ENCODE measurements at regions not wholly inside any gene's neighbourhood (a gene's known extent, or its start where the extent isn't known, plus 50 kb on each side); places are given as distances from the start of the nearest gene placed in this dataset.

DNA sequence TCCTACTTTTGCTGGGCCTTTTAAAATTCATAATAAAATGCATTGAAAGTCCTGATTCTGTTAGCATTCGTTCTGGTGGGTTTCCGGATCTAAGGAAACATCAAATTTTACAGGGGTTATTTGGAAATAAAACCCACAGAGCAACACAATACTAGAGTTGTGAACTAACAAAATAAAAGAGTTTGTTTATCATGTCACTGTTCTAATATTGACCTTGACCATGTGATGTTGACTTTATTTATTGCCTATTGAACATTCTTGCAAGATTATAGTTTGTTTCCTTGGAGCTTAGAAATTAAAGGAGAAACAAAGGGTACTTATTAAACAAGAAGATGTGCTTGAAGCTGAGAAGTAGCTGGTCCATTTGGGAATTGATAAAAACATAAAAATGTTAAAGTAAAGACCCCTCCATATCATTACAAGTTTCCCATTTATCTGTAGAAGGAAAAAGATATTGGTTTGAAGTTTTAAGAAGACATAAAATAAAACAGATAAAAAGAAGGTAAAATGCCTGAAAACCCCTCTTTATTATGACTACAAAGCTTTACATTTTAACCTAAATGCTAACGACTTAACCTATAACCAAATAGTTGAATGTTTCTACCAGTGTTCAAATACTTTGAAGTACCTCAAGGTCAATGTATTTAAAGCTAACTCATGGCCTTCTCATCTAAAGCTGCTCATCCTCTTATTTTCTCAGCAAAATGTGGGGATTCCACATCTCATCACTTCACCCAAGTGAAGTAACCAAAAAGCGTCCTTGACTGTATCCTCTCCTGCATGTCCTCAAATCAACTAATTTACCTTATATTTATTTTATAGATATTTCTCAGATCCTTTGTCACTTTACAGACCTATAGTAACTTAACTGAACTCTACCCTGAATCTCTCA is 179.6 kb downstream of the GASK1B start:
- Histone ChIP-seq H3K4me3 (ENCODE audit: low read depth, low read length) (no peak overlapping the region), H3K4me1 (peaks cover 42% of the 10 kb centered on the region), H3K9me3 (no peaks in the 10 kb centered on the region), H3K36me3 (ENCODE audit: control insufficient read depth, insufficient read depth, low read length) (no peaks in the 10 kb centered on the region), H3K27me3 (replicated peaks; ENCODE audit: control insufficient read depth, insufficient read depth, low read length) (no peaks in the 10 kb centered on the region)
- CTCF ChIA-PET = no interaction called here
- TF ChIP-seq CTCF (IDR thresholded peaks at IDR 0.05; ENCODE audit: insufficient read depth in 1 of 2, low read depth in 1 of 2, low read length in 1 of 2, severe bottlenecking in 1 of 2, unreplicated experiment in 1 of 2) = no peak
- peaks cover 20% of the 10 kb centered on the region for H3K4me1 Mint-ChIP-seq (ENCODE audit: low read depth, unreplicated experiment)
- H3K27ac Mint-ChIP-seq (ENCODE audit: unreplicated experiment) = no peak overlapping the region
- POLR2A ChIA-PET = no interaction called here
- BruUV-seq (replicated peaks) = no TSS peak
- H3K36me3 Mint-ChIP-seq (ENCODE audit: insufficient read depth, unreplicated experiment) = peaks cover 7% of the 10 kb centered on the region
- no peak for DNase-seq
- no peaks in the 10 kb centered on the region for H3K27me3 Mint-ChIP-seq (ENCODE audit: insufficient read depth, unreplicated experiment)
- intact Hi-C loops (cut with micrococcal nuclease; ENCODE audit: unreplicated experiment) = loop anchor here (1.0 kb wide), 3 partner anchors 179 to 262 kb away; partner anchors contain the start of gene TMEM144
- H3K4me3 Mint-ChIP-seq (ENCODE audit: unreplicated experiment) = no peak overlapping the region
- H3K9me3 Mint-ChIP-seq (ENCODE audit: unreplicated experiment) = no peaks in the 10 kb centered on the region

- Mint-ChIP-seq H3K4me3 (ENCODE audit: unreplicated experiment) (peak overlapping the region; percentile 33), H3K36me3 (ENCODE audit: insufficient read depth, unreplicated experiment) (peaks cover 7% of the 10 kb centered on the region), H3K4me1 (ENCODE audit: low read depth, unreplicated experiment) (peaks cover 15% of the 10 kb centered on the region), H3K27ac (ENCODE audit: unreplicated experiment) (no peak overlapping the region), H3K27me3 (ENCODE audit: insufficient read depth, unreplicated experiment) (no peaks in the 10 kb centered on the region), H3K9me3 (ENCODE audit: unreplicated experiment) (no peaks in the 10 kb centered on the region)
- no peaks in the 10 kb centered on the region for H3K27me3 ChIP-seq (replicated peaks; ENCODE audit: control insufficient read depth, insufficient read depth, low read length)
- DNase-seq = peak in 1 of 2 experiments; percentile 52
- intact Hi-C loops (cut with micrococcal nuclease; ENCODE audit: unreplicated experiment) = loop anchor here (1.0 kb wide), 2 partner anchors 180 to 263 kb away; no protein-coding TSS in a partner anchor
- ChIA-PET CTCF (no interaction called here), POLR2A (no interaction called here)
- BruUV-seq (replicated peaks) = no TSS peak
- no peaks in the 10 kb centered on the region for H3K9me3 ChIP-seq
- H3K36me3 ChIP-seq (ENCODE audit: control insufficient read depth, insufficient read depth, low read length) = no peaks in the 10 kb centered on the region
- peaks cover 39% of the 10 kb centered on the region for H3K4me1 ChIP-seq
- TF ChIP-seq CTCF (IDR thresholded peaks at IDR 0.05; ENCODE audit: insufficient read depth in 1 of 2, low read depth in 1 of 2, low read length in 1 of 2, severe bottlenecking in 1 of 2, unreplicated experiment in 1 of 2) = peak; percentile 9 to 27
- H3K4me3 ChIP-seq (ENCODE audit: low read depth, low read length) = no peak overlapping the region
Observed at GRCh38 chr4:157992038-157992705, 180.7 kb downstream of the GASK1B start.

DNA sequence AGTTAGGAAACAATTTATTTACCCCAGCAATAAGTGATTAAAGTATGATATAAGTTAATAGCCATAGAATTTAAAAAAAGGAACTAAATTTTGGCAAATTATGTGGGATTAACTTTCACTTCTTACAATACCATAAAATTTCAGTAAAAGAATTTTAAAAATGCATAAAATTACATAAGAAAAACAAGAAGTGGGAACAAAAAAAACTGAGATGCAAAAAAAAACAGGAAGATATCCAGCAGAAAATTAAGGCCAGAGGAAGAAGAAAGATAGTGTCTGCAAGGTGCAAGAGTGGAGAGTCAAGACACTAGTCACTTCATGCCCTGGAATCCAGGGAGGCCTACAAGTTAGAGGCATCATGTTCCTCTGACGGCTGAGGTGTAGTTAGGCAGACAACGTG is 184.2 kb downstream of the GASK1B start:
- POLR2A ChIA-PET = no interaction called here
- Histone ChIP-seq H3K4me3 (ENCODE audit: low read depth, low read length) (no peak overlapping the region), H3K36me3 (ENCODE audit: control insufficient read depth, insufficient read depth, low read length) (no peaks in the 10 kb centered on the region), H3K9me3 (no peaks in the 10 kb centered on the region), H3K4me1 (peaks cover 14% of the 10 kb centered on the region), H3K27me3 (replicated peaks; ENCODE audit: control insufficient read depth, insufficient read depth, low read length) (no peaks in the 10 kb centered on the region)
- CTCF ChIA-PET = no interaction called here
- Mint-ChIP-seq H3K4me3 (ENCODE audit: unreplicated experiment) (no peak overlapping the region), H3K4me1 (ENCODE audit: low read depth, unreplicated experiment) (peaks cover 6% of the 10 kb centered on the region), H3K27me3 (ENCODE audit: insufficient read depth, unreplicated experiment) (no peaks in the 10 kb centered on the region), H3K9me3 (ENCODE audit: unreplicated experiment) (peaks cover 16% of the 10 kb centered on the region), H3K36me3 (ENCODE audit: insufficient read depth, unreplicated experiment) (no peaks in the 10 kb centered on the region), H3K27ac (ENCODE audit: unreplicated experiment) (no peak overlapping the region)
- no peak for DNase-seq
- no TSS peak for BruUV-seq (replicated peaks)
- TF ChIP-seq CTCF (IDR thresholded peaks at IDR 0.05; ENCODE audit: insufficient read depth in 1 of 2, low read depth in 1 of 2, low read length in 1 of 2, severe bottlenecking in 1 of 2, unreplicated experiment in 1 of 2) = no peak
- intact Hi-C loops (cut with micrococcal nuclease; ENCODE audit: unreplicated experiment) = no loop called here
